ENCODE measurements at regions not wholly inside any gene's neighbourhood (a gene's known extent, or its start where the extent isn't known, plus 50 kb on each side); places are given as distances from the start of the nearest gene placed in this dataset.
"Not testable (repeated sequence)": the region's sequence is repeated elsewhere in the genome, so short reads cannot be mapped to it uniquely, and the experiment has no call there.

DNA sequence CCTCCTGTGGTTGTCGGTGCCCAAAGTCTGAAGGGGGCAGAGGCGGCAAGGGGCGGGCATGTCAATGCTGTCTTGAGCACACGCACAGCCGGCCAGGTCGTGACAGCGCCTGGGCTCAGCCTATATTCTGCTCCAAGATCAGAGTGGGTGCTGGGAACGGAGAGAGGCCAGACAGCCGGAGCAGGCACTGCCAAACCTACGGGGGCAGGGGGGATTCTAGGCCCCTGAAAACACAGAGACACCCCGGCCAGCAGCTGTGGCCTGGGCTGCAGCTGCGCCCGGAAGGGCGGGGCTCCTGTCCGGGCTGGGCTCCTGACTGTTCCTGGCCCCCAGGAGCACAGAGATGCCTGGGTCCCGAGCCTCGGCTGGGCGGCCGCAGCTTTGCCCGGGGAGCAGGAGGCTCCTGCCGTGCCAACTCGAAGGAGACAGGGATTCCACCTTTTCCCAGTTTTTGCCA, 2662.9 kb upstream of the PCDH20 start:
- H3K9me3 Mint-ChIP-seq, result peaks cover 6% of the 10 kb centered on the region
- no peaks in the 10 kb centered on the region for H3K27me3 Mint-ChIP-seq
- no peak for DNase-seq
- ATAC-seq, result peak; percentile 15
- H3K27ac Mint-ChIP-seq, result no peak overlapping the region
- H3K4me3 Mint-ChIP-seq, result no peak overlapping the region
- no peaks in the 10 kb centered on the region for H3K4me1 Mint-ChIP-seq
- no peaks in the 10 kb centered on the region for H3K36me3 Mint-ChIP-seq (ENCODE audit: low read depth)

- no peak for ATAC-seq
- Mint-ChIP-seq H3K36me3 (ENCODE audit: low read depth) (no peaks in the 10 kb centered on the region), H3K27me3 (no peaks in the 10 kb centered on the region), H3K9me3 (peaks cover 1% of the 10 kb centered on the region), H3K27ac (no peak overlapping the region), H3K4me3 (no peak overlapping the region), H3K4me1 (no peaks in the 10 kb centered on the region)
- no peak for DNase-seq
These were observed 2662.4 kb upstream of the PCDH20 start for GRCh38 chr13:64078025-64078424.

DNA sequence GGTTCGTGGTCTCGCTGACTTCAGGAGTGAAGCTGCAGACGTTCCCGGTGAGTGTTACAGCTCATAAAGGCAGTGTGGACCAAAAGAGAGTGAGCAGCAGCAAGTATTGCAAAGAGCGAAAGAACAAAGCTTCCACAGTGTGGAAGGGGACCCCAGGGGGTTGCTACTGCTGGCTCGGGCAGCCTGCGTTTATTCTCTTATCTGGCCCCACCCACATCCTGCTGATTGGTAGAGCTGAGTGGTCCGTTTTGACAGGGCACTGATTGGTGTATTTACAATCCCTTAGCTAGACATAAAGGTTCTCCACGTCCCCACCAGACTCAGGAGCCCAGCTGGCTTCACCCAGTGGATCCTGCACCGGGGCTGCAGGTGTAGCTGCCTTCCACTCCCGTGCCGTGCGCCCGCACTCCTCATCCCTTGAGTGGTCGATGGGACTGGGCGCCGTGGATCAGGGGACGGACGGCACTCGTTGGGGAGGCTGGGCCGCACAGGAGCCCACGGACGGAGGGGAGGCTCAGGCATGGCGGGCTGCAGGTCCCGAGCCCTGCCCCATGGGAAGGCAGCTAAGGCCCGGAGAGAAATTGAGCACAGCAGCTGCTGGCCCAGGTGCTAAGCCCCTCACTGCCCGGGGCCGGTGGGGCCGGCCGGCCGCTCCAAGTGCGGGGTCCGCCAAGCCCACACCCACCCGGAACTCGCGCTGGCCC, 2661.6 kb upstream of the PCDH20 start:
- H3K4me3 Mint-ChIP-seq, H3K4me1 Mint-ChIP-seq, ATAC-seq: not testable (repeated sequence)

GRCh38 chr13:64075543-64076271, 2660.1 kb upstream of the PCDH20 start:
- Mint-ChIP-seq H3K27me3 (no peaks in the 10 kb centered on the region), H3K4me3 (no peak overlapping the region), H3K36me3 (ENCODE audit: low read depth) (no peaks in the 10 kb centered on the region), H3K27ac (no peak overlapping the region), H3K9me3 (no peaks in the 10 kb centered on the region), H3K4me1 (no peaks in the 10 kb centered on the region)
- ATAC-seq (no peak), DNase-seq (no peak)

More for the DNA sequence above, 2661.6 kb upstream of the PCDH20 start:
- H3K36me3 Mint-ChIP-seq (ENCODE audit: low read depth); DNase-seq; H3K9me3 Mint-ChIP-seq; H3K27ac Mint-ChIP-seq; H3K27me3 Mint-ChIP-seq: not testable (repeated sequence)

GRCh38 chr13:64074971-64075474, 2659.4 kb upstream of the PCDH20 start:
- no peaks in the 10 kb centered on the region for H3K27me3 Mint-ChIP-seq
- DNase-seq (no peak), ATAC-seq (no peak)
- H3K4me1 Mint-ChIP-seq, result no peaks in the 10 kb centered on the region
- no peak overlapping the region for H3K4me3 Mint-ChIP-seq
- H3K9me3 Mint-ChIP-seq, result no peaks in the 10 kb centered on the region
- no peak overlapping the region for H3K27ac Mint-ChIP-seq
- no peaks in the 10 kb centered on the region for H3K36me3 Mint-ChIP-seq (ENCODE audit: low read depth)

GRCh38 chr13:64073203-64073602, 2657.6 kb upstream of the PCDH20 start:
- Mint-ChIP-seq H3K4me3 (no peak overlapping the region), H3K27me3 (no peaks in the 10 kb centered on the region), H3K36me3 (ENCODE audit: low read depth) (no peaks in the 10 kb centered on the region), H3K27ac (no peak overlapping the region), H3K4me1 (no peaks in the 10 kb centered on the region), H3K9me3 (peaks cover 6% of the 10 kb centered on the region)
- DNase-seq (no peak), ATAC-seq (no peak)

DNA sequence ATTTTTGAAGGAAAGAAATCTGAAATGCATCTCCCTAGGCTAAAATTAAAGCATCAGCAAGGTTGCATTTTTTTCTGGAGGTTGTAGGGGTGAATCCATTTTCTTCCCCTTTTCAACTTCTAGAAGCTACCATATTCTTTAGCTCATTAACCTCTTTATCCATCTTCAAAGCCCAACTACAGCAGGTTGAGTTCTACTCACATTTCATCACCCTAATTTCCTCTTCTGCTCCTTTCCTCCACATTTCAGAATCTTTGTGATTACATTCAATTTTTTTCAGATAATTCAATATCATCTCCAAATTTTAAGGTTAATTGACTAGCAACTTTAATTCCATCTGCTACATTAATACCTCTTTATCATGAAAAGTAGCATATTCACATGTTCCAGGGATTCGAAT, 2655.7 kb upstream of the PCDH20 start:
- H3K4me1 Mint-ChIP-seq, result no peaks in the 10 kb centered on the region
- no peak overlapping the region for H3K4me3 Mint-ChIP-seq
- no peaks in the 10 kb centered on the region for H3K27me3 Mint-ChIP-seq
- ATAC-seq (no peak), DNase-seq (no peak)
- H3K27ac Mint-ChIP-seq, result no peak overlapping the region
- H3K36me3 Mint-ChIP-seq (ENCODE audit: low read depth), result no peaks in the 10 kb centered on the region
- H3K9me3 Mint-ChIP-seq, result peaks cover 6% of the 10 kb centered on the region

GRCh38 chr13:64069892-64070291, 2654.2 kb upstream of the PCDH20 start:
- no peaks in the 10 kb centered on the region for H3K4me1 Mint-ChIP-seq

GRCh38 chr13:64066711-64067110, 2651.1 kb upstream of the PCDH20 start:
- no peak overlapping the region for H3K4me3 Mint-ChIP-seq
- H3K36me3 Mint-ChIP-seq (ENCODE audit: low read depth), result no peaks in the 10 kb centered on the region
- H3K4me1 Mint-ChIP-seq, result no peaks in the 10 kb centered on the region
- peaks cover 11% of the 10 kb centered on the region for H3K9me3 Mint-ChIP-seq
- H3K27ac Mint-ChIP-seq, result no peak overlapping the region
- H3K27me3 Mint-ChIP-seq, result no peaks in the 10 kb centered on the region
- no peak for DNase-seq
- no peak for ATAC-seq

More at GRCh38 chr13:64069892-64070291, 2654.2 kb upstream of the PCDH20 start:
- ATAC-seq, result no peak
- H3K4me3 Mint-ChIP-seq, result no peak overlapping the region
- H3K27ac Mint-ChIP-seq, result no peak overlapping the region
- peaks cover 6% of the 10 kb centered on the region for H3K9me3 Mint-ChIP-seq
- H3K27me3 Mint-ChIP-seq, result no peaks in the 10 kb centered on the region
- DNase-seq, result no peak
- no peaks in the 10 kb centered on the region for H3K36me3 Mint-ChIP-seq (ENCODE audit: low read depth)

DNA sequence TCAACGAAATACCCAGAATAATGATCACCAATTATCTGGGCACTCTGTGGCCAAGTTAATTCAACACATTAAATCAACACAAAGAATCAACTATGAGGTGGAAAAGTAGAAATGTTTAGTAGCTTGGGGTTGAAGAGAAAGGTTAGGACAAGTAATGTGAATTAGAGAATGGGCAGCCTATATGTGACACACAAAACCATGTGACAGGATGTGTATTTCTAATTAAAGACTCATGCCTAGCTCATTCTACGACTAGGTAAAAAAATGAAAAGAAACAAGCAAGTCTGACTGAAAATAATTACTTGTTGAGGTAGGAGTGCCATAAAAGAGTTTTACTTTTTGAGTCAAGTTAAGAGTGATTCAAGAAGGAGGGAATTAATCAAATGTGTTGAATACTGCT, 2646.0 kb upstream of the PCDH20 start:
- Mint-ChIP-seq H3K9me3 (peaks cover 15% of the 10 kb centered on the region), H3K27me3 (no peaks in the 10 kb centered on the region), H3K4me3 (no peak overlapping the region), H3K36me3 (ENCODE audit: low read depth) (no peaks in the 10 kb centered on the region), H3K4me1 (no peaks in the 10 kb centered on the region), H3K27ac (no peak overlapping the region)
- ATAC-seq, result no peak
- DNase-seq, result no peak

GRCh38 chr13:64057372-64058020, 2641.8 kb upstream of the PCDH20 start:
- Mint-ChIP-seq H3K4me1 (no peaks in the 10 kb centered on the region), H3K27ac (no peak overlapping the region), H3K9me3 (peaks cover 11% of the 10 kb centered on the region), H3K36me3 (ENCODE audit: low read depth) (no peaks in the 10 kb centered on the region), H3K4me3 (no peak overlapping the region), H3K27me3 (no peaks in the 10 kb centered on the region)
- ATAC-seq, result no peak
- no peak for DNase-seq

DNA sequence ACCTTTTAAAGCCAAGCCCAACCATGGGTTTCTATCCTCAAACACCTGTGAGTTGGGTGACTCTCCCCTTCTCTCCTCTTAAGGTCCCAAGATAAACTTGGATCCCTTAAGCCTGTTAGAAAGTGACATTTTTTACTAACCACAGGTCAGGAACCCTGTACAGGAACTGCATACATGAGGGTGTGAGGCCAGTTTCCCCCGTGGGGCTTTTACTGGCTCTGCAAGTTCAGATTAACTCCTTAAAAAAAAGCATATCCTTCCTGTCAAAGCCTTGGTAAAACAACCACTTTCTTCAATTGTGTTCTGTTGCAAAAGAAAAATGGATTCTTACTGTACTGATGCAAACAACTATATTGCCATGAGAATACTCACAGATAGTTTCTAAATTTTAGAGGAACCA, 2638.7 kb upstream of the PCDH20 start:
- DNase-seq (no peak), ATAC-seq (no peak)
- no peaks in the 10 kb centered on the region for H3K36me3 Mint-ChIP-seq (ENCODE audit: low read depth)
- no peak overlapping the region for H3K4me3 Mint-ChIP-seq
- H3K9me3 Mint-ChIP-seq, result peaks cover 12% of the 10 kb centered on the region
- H3K27ac Mint-ChIP-seq, result no peak overlapping the region
- H3K27me3 Mint-ChIP-seq, result no peaks in the 10 kb centered on the region
- H3K4me1 Mint-ChIP-seq, result no peaks in the 10 kb centered on the region

DNA sequence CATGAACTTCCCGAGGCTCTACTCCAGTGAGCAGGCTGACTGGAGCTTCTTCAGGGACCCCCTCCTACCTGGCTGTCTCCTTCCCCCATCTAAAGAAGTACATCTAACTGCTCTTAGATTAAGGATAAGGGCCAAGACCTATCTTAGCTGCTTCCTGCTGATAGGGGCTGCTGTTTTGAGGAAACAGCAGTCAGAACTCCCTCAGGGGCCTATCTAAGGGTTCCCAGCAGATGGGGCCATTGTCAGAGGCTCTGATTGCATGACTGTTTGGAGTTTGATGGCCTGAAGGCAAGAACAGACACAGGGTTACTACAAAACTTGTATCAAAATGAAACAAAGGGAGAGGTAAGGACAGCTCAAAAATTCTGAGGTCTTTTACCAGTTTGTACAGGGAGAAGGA, 2636.9 kb upstream of the PCDH20 start:
- no peak overlapping the region for H3K27ac Mint-ChIP-seq
- H3K4me3 Mint-ChIP-seq, result no peak overlapping the region
- peaks cover 5% of the 10 kb centered on the region for H3K9me3 Mint-ChIP-seq
- ATAC-seq (no peak), DNase-seq (no peak)
- no peaks in the 10 kb centered on the region for H3K27me3 Mint-ChIP-seq
- H3K36me3 Mint-ChIP-seq (ENCODE audit: low read depth), result no peaks in the 10 kb centered on the region
- H3K4me1 Mint-ChIP-seq, result no peaks in the 10 kb centered on the region

GRCh38 chr13:64051278-64051677, 2635.6 kb upstream of the PCDH20 start:
- Mint-ChIP-seq H3K27me3 (no peaks in the 10 kb centered on the region), H3K9me3 (peaks cover 5% of the 10 kb centered on the region), H3K36me3 (ENCODE audit: low read depth) (no peaks in the 10 kb centered on the region), H3K4me3 (no peak overlapping the region), H3K4me1 (no peaks in the 10 kb centered on the region), H3K27ac (no peak overlapping the region)
- DNase-seq (no peak), ATAC-seq (no peak)

GRCh38 chr13:64041296-64041695, 2625.6 kb upstream of the PCDH20 start:
- Mint-ChIP-seq H3K4me3 (no peak overlapping the region), H3K27ac (no peak overlapping the region), H3K36me3 (ENCODE audit: low read depth) (no peaks in the 10 kb centered on the region), H3K9me3 (no peaks in the 10 kb centered on the region), H3K27me3 (no peaks in the 10 kb centered on the region), H3K4me1 (no peaks in the 10 kb centered on the region)
- no peak for ATAC-seq
- no peak for DNase-seq
